ENCODE measurements at regions not wholly inside any gene's neighbourhood (a gene's known extent, or its start where the extent isn't known, plus 50 kb on each side); places are given as distances from the start of the nearest gene placed in this dataset.
"Not testable (repeated sequence)": the region's sequence is repeated elsewhere in the genome, so short reads cannot be mapped to it uniquely, and the experiment has no call there.

DNA sequence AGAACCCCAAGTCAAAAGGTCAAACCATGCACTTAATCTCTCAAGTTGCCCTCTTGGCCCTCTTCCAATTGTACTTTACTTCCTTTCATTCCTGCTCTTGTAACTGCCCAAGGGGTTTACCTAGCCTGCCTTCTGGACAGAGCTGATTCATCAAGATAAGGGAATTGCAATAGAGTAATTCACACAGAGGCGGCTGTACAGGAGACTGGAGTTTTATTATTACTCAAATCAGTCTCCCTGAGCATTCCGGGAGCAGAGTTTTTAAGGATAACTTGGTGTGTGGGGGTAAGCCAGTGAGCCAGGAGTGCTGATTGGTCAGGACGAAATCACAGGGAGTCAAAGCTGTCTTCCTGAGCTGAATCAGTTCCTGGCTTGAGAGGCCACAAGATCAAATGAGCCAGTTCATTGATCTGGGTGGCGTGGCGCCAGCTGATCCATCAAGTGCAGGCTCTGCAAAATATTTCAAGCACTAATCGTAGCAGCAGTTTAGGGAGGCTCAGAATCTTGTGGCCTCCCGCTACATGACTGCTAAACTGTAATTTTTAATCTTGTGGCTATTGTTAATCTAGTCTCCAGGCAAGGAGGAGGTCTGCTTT is 590.0 kb downstream of the EPHA3 start:
- no peaks in the 10 kb centered on the region for H3K4me1 ChIP-seq (ENCODE audit: insufficient read depth, low read length)
- no peak overlapping the region for H3K27ac ChIP-seq (ENCODE audit: low read depth, low read length)
- H3K4me3 ChIP-seq (ENCODE audit: low read length) = no peak overlapping the region
- no peak overlapping the region for H3K9ac ChIP-seq (ENCODE audit: low read depth, low read length)
- H3K27me3 ChIP-seq (ENCODE audit: insufficient read depth, low read length) = no peaks in the 10 kb centered on the region
- H3K36me3 ChIP-seq (ENCODE audit: insufficient read depth, low read length) = no peaks in the 10 kb centered on the region
- WGBS = 93% methylated on average over 7 of the region's 7 CpGs
- no peaks in the 10 kb centered on the region for H3K9me3 ChIP-seq (ENCODE audit: insufficient read depth, low read depth, low read length)

DNA sequence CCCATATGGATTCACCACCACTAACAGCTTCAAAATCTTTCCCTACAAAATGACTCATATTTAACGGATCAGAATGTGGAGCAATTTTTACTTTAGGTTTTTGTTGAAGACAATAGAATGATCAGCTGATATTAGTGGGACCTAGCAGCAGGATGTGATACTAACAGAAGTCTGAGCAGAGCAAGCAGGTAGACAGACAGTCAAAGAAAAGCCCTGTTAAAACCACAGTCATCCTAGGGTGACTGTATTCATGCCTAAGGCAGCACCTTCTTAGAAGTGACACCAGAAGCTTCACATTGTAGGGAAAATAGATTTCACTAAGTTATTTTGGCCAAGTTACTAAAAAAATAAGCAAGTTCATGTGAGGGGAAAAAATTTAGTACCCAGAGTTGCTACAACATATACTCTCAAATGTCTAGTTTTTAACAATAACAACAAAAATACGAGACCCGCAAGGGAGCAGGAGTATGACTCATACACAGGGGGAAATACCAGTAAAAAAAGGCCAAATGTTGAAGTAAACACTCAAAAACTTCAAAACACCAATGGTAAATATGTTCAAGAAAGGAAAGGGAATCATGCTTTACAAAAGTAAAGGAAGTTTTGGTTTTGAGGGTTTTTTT is 590.9 kb downstream of the EPHA3 start:
- 81% methylated on average over 3 of the region's 3 CpGs for WGBS

DNA sequence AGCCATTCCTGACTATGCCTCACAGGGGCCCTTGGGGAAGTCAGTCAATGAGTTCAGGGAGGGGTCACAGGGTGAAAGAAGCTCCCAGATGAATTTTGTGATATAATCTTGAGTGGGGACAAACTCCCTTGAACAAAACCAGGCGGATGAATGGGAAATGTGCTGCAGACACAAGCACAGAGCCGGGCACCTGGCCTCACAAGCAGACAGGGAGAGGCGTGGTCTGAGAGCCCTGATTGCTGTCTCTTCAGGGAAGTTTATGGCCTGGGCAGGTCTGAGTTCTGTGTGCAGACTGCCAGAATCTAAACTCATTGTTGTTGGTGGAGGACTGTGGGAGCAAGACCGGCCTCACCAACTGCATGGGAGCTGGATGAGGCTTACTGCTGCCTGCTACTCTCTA is 591.8 kb downstream of the EPHA3 start:
- Histone ChIP-seq H3K4me1 (ENCODE audit: insufficient read depth, low read length) (no peaks in the 10 kb centered on the region), H3K27me3 (ENCODE audit: insufficient read depth, low read length) (no peaks in the 10 kb centered on the region), H3K9ac (ENCODE audit: low read depth, low read length) (no peak overlapping the region), H3K27ac (ENCODE audit: low read depth, low read length) (no peak overlapping the region), H3K4me3 (ENCODE audit: low read length) (no peak overlapping the region), H3K9me3 (ENCODE audit: insufficient read depth, low read depth, low read length) (0 out of 2 replicates have a peak, but pooled peaks cover 3% of the 10 kb centered on the region), H3K36me3 (ENCODE audit: insufficient read depth, low read length) (no peaks in the 10 kb centered on the region)
- WGBS = 92% methylated on average over 4 of the region's 4 CpGs

More for the DNA sequence above, 590.9 kb downstream of the EPHA3 start:
- H3K4me1 ChIP-seq (ENCODE audit: insufficient read depth, low read length) = no peaks in the 10 kb centered on the region
- H3K9ac ChIP-seq (ENCODE audit: low read depth, low read length) = no peak overlapping the region
- H3K27ac ChIP-seq (ENCODE audit: low read depth, low read length) = no peak overlapping the region
- no peak overlapping the region for H3K4me3 ChIP-seq (ENCODE audit: low read length)
- no peaks in the 10 kb centered on the region for H3K36me3 ChIP-seq (ENCODE audit: insufficient read depth, low read length)
- no peaks in the 10 kb centered on the region for H3K27me3 ChIP-seq (ENCODE audit: insufficient read depth, low read length)
- H3K9me3 ChIP-seq (ENCODE audit: insufficient read depth, low read depth, low read length) = no peaks in the 10 kb centered on the region

DNA sequence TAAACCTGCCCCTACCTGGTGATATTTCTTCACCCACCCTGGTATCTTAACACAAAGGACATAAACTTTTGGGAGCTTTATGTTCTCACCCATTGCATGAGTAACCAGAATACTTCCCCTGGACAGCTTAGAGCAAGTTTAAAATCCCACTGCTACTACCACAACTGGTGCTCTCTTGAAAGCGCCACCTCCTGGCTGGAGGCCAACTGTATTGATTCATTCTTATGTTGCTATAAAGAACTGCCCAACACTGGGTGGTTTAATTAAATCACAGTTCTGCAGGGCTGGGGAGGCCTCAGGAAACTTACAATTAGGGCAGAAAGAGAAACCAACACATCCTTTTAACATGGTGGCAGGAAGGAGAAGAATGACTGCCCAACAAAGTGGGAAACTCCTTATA is 592.4 kb downstream of the EPHA3 start:
- H3K9me3 ChIP-seq (ENCODE audit: insufficient read depth, low read depth, low read length) = 0 out of 2 replicates have a peak, but pooled peaks cover 3% of the 10 kb centered on the region
- H3K27me3 ChIP-seq (ENCODE audit: insufficient read depth, low read length) = no peaks in the 10 kb centered on the region
- no peak overlapping the region for H3K27ac ChIP-seq (ENCODE audit: low read depth, low read length)
- WGBS = 20% methylated on average over 1 of the region's 1 CpG
- no peaks in the 10 kb centered on the region for H3K4me1 ChIP-seq (ENCODE audit: insufficient read depth, low read length)
- H3K36me3 ChIP-seq (ENCODE audit: insufficient read depth, low read length) = no peaks in the 10 kb centered on the region
- H3K4me3 ChIP-seq (ENCODE audit: low read length) = no peak overlapping the region
- H3K9ac ChIP-seq (ENCODE audit: low read depth, low read length) = no peak overlapping the region

DNA sequence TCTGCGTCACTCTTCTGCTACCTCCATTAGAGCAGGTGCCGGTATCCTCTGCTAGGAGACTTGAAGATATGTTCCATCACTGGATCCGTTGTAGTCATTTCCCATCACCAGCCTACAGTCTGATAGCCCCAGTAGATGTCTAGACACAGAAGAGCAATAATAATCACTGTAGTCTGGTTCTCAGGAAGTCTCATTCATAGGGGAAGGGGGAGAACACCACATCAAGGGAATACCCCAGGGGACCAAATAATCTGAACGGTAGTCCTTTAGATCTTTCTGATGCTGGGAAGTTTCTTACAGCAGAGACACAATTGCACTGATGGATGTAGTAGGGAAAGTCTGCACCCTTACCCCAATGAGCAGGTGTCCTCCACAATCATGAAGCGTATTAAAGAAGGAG is 595.0 kb downstream of the EPHA3 start:
- Histone ChIP-seq H3K9me3 (ENCODE audit: insufficient read depth, low read depth, low read length) (0 out of 2 replicates have a peak, but pooled peaks cover 3% of the 10 kb centered on the region), H3K4me3 (ENCODE audit: low read length) (no peak overlapping the region), H3K36me3 (ENCODE audit: insufficient read depth, low read length) (no peaks in the 10 kb centered on the region), H3K27me3 (ENCODE audit: insufficient read depth, low read length) (no peaks in the 10 kb centered on the region), H3K9ac (ENCODE audit: low read depth, low read length) (no peak overlapping the region), H3K4me1 (ENCODE audit: insufficient read depth, low read length) (no peaks in the 10 kb centered on the region), H3K27ac (ENCODE audit: low read depth, low read length) (no peak overlapping the region)
- WGBS = 98% methylated on average over 5 of the region's 5 CpGs

DNA sequence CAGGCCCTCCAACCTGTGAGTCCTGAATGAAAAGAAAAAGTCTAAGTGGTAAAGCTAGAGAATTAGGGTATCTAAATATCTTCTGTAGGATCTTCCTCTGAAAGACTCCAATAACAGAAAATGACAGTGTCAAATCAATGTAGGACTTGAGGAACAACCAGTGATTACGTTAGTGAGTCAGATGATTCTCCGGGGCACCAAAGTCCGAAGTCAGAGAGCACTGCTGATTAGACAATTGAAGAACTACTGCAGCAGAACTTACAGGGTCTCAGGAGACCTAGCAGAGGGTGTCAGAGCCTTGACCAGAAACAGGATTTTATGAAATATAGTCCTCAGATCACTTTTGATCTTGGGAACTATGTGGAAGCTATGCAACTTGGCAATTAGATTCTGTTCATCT is 605.8 kb downstream of the EPHA3 start:
- no peaks in the 10 kb centered on the region for H3K36me3 ChIP-seq (ENCODE audit: insufficient read depth, low read length)
- 92% methylated on average over 3 of the region's 3 CpGs for WGBS

DNA sequence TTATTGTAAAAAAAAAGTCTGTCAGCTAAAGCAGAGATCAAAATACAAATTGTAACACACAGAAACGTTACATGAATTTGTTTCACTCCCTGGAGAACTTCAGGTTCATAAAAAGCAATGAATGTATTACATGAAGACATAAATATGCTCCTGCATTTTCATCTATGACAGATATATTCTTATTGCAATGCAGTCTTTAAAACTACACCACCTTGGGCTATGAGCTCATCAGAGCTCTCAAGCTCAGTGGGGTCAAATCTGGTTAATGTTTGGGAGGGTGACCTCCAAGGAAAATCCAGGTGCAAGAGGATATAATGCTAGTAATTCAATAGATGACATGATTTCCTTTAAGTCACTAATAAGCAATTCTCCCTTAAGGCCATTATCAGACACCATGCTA is 606.8 kb downstream of the EPHA3 start:
- no peak overlapping the region for H3K27ac ChIP-seq (ENCODE audit: low read depth, low read length)
- 100% methylated on average over 1 of the region's 1 CpG for WGBS
- H3K9ac ChIP-seq (ENCODE audit: low read depth, low read length) = no peak overlapping the region
- no peaks in the 10 kb centered on the region for H3K36me3 ChIP-seq (ENCODE audit: insufficient read depth, low read length)
- H3K4me3 ChIP-seq (ENCODE audit: low read length) = no peak overlapping the region
- no peaks in the 10 kb centered on the region for H3K9me3 ChIP-seq (ENCODE audit: insufficient read depth, low read depth, low read length)
- H3K27me3 ChIP-seq (ENCODE audit: insufficient read depth, low read length) = no peaks in the 10 kb centered on the region
- H3K4me1 ChIP-seq (ENCODE audit: insufficient read depth, low read length) = no peaks in the 10 kb centered on the region

More for the DNA sequence above, 605.8 kb downstream of the EPHA3 start:
- H3K9me3 ChIP-seq (ENCODE audit: insufficient read depth, low read depth, low read length) = no peaks in the 10 kb centered on the region
- no peak overlapping the region for H3K9ac ChIP-seq (ENCODE audit: low read depth, low read length)
- no peak overlapping the region for H3K4me3 ChIP-seq (ENCODE audit: low read length)
- no peaks in the 10 kb centered on the region for H3K4me1 ChIP-seq (ENCODE audit: insufficient read depth, low read length)
- no peak overlapping the region for H3K27ac ChIP-seq (ENCODE audit: low read depth, low read length)
- no peaks in the 10 kb centered on the region for H3K27me3 ChIP-seq (ENCODE audit: insufficient read depth, low read length)

DNA sequence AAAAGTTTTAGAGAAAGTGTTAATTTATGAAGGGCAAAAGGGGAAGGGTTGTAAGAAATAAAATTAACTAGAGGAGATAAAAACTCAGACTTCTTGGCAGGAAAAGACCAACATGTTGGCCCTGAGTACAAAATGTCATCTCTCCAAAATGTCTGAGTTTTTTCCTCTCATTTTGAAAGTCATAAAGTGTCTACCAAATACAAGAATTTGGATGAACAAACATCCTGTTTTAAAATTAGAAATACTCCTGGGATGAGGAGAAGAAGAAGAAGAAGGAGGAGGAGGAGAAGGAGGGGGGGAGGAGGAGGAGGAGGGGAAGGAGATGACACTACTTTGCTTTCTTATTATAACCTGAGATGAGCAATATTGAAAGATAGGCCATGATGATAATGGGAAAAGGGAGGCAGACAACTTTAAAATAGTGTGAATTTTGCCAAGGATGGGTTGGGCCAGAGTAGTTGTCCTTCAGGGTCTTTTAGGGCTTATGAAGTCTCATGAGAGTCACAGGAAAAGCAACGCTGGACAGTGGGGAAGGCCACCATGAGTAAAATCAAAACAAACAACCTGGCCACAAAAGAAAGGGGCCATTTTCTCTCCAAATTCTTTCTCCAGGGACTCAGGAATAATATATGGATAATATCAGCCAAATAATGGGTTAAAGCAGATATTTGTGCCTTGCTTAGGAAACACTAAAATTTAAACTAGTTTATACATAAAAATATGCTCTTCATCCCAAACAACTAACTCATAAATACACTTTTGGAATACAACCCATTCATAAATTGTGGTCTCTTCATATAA is 632.9 kb downstream of the EPHA3 start:
- H3K9me3 ChIP-seq (ENCODE audit: insufficient read depth, low read depth, low read length) = no peaks in the 10 kb centered on the region
- H3K27ac ChIP-seq (ENCODE audit: low read depth, low read length) = no peak overlapping the region
- peaks cover 21% of the 10 kb centered on the region for H3K4me1 ChIP-seq (ENCODE audit: insufficient read depth, low read length)
- 100% methylated on average over 1 of the region's 1 CpG for WGBS
- no peak overlapping the region for H3K4me3 ChIP-seq (ENCODE audit: low read length)
- no peaks in the 10 kb centered on the region for H3K27me3 ChIP-seq (ENCODE audit: insufficient read depth, low read length)
- H3K9ac ChIP-seq (ENCODE audit: low read depth, low read length) = no peak overlapping the region
- H3K36me3 ChIP-seq (ENCODE audit: insufficient read depth, low read length) = no peaks in the 10 kb centered on the region

DNA sequence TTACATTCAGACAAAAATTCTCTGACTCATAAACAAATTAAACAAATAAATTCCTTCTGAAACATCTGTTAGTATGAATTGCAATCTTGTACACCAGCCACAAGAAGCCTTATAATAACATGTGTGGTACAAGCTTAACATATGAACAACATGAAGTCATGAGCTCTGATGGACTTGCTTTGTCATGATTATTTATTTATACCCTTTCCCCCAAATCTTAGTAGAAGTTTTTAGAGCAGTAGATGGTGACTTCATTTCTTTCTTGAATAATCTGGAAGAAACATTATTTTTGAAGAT is 633.4 kb downstream of the EPHA3 start:
- H3K9me3 ChIP-seq (ENCODE audit: insufficient read depth, low read depth, low read length) = no peaks in the 10 kb centered on the region
- H3K36me3 ChIP-seq (ENCODE audit: insufficient read depth, low read length) = no peaks in the 10 kb centered on the region
- no peak overlapping the region for H3K27ac ChIP-seq (ENCODE audit: low read depth, low read length)
- peaks cover 20% of the 10 kb centered on the region for H3K4me1 ChIP-seq (ENCODE audit: insufficient read depth, low read length)
- no peak overlapping the region for H3K4me3 ChIP-seq (ENCODE audit: low read length)
- H3K27me3 ChIP-seq (ENCODE audit: insufficient read depth, low read length) = no peaks in the 10 kb centered on the region
- H3K9ac ChIP-seq (ENCODE audit: low read depth, low read length) = no peak overlapping the region

DNA sequence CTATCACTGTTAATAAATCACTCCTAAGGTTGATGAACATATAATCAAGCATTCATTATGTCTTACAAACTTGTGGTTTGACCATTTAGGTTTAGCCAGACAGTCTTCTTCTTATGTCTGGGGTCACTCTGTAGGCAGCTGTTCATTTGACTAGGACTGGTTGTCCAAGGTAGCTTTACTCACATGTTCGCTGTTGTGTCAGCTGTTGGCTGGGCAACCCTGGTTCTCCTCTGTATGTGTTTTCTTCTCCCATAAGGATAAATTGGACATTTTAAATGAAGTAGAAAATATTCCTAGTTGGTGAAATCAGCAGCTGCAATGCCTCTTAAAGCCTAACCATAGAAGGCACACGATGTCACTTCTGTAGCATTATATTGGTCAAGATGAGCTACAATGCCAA is 635.1 kb downstream of the EPHA3 start:
- no peak overlapping the region for H3K9ac ChIP-seq (ENCODE audit: low read depth, low read length)
- H3K27ac ChIP-seq (ENCODE audit: low read depth, low read length) = no peak overlapping the region
- no peak overlapping the region for H3K4me3 ChIP-seq (ENCODE audit: low read length)
- H3K4me1 ChIP-seq (ENCODE audit: insufficient read depth, low read length) = peaks cover 9% of the 10 kb centered on the region
- no peaks in the 10 kb centered on the region for H3K27me3 ChIP-seq (ENCODE audit: insufficient read depth, low read length)
- 92% methylated on average over 2 of the region's 2 CpGs for WGBS
- H3K9me3 ChIP-seq (ENCODE audit: insufficient read depth, low read depth, low read length) = no peaks in the 10 kb centered on the region
- no peaks in the 10 kb centered on the region for H3K36me3 ChIP-seq (ENCODE audit: insufficient read depth, low read length)

DNA sequence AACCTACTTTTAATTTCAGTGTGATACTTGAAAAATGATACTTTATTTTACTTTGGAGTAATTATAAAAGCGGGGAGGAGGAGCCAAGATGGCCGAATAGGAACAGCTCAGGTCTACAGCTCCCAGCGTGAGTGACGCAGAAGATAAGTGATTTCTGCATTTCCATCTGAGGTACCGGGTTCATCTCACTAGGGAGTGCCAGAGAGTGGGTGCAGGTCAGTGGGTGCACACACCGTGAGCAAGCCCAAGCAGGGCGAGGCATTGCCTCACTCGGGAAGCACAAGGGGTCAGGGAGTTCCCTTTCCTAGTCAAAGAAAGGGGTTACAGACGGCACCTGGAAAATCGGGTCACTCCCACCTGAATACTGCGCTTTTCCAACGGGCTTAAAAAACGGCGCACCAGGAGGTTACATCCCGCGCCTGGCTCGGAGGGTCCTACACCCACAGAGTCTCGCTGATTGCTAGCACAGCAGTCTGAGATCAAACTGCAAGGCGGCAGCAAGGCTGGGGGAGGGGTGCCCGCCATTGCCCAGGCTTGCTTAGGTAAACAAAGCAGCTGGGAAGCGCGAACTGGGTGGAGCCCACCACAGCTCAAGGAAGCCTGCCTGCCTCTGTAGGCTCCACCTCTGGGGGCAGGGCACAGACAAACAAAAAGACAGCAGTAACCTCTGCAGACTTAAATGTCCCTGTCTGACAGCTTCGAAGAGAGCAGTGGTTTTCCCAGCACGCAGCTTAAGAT is 640.3 kb downstream of the EPHA3 start:
- not testable (repeated sequence) for H3K27ac ChIP-seq (ENCODE audit: low read depth, low read length); H3K9me3 ChIP-seq (ENCODE audit: insufficient read depth, low read depth, low read length); H3K36me3 ChIP-seq (ENCODE audit: insufficient read depth, low read length); H3K4me1 ChIP-seq (ENCODE audit: insufficient read depth, low read length); H3K4me3 ChIP-seq (ENCODE audit: low read length); H3K27me3 ChIP-seq (ENCODE audit: insufficient read depth, low read length)
- WGBS = 82% methylated on average over 24 of the region's 24 CpGs
- H3K9ac ChIP-seq (ENCODE audit: low read depth, low read length) = 0 out of 2 replicates have a peak overlapping the region, but pooled peaks have one; percentile 26

All from HUES64 (cell line).